ENCODE measurements at regions not wholly inside any gene's neighbourhood (a gene's known extent, or its start where the extent isn't known, plus 50 kb on each side); places are given as distances from the start of the nearest gene placed in this dataset.

DNA sequence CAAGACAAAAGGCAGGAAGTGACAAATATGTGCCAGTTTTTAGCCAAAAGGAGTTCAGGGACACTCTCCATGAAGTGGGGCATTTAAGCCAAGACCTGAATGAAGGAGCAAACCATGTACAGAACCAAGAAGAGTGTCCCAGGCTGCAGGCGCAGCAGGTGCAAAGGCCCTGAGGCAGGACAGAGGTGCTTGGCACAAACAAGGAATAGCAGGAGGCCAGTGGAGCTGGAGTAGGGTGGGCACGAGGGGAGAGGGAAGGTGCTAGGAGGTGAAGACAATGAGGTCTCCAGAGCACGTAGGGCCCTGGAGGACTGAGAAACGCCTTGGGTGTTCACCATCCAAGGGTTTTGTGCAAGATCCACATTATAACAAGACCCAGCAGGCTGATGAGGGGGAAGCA, 474.1 kb downstream of the MN1 start:
- intact Hi-C loops (cut with micrococcal nuclease), result no loop called here
- no peaks in the 10 kb centered on the region for H3K9me3 Mint-ChIP-seq
- H3K27me3 Mint-ChIP-seq, result peaks cover 26% of the 10 kb centered on the region

DNA sequence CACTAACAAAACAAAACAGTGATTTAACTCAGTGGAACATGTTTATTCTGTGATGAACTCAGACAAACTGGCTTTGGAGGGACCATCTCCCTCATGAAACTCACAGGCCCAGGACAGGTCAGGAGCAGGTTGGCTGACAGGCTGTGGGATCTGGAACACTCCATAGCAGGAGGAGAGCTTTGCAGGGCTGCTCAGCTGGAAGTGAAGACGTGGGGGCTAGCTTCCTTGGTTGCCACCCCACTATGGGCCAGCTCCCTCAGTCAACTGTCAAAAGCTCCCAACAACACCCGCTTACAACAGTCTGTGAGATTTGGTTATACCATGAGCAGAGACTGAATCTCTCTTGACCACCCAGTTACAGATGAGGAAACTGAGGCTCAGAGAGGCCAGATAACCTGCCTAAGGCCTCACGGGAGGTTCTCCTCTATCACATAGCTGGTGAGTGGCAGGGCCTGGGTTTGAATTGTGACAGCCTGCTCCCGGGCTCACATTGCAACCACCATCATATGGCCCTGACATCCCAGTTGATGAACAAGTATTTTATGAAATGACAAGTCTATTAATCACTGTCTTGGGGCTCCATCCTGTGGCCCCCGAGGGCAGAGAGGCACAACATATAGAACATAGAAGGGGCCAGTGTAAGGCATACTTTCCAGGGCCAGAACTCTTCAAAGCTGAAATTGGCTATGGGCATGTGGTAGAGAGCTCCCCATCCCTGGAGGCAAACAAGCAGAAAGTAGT, 473.4 kb downstream of the MN1 start:
- intact Hi-C loops (cut with micrococcal nuclease), result no loop called here
- peaks cover 23% of the 10 kb centered on the region for H3K27me3 Mint-ChIP-seq

More for the DNA sequence above, 474.1 kb downstream of the MN1 start:
- Mint-ChIP-seq H3K4me1 (ENCODE audit: low read depth) (peaks cover 10% of the 10 kb centered on the region), H3K27ac (no peak overlapping the region), H3K36me3 (ENCODE audit: low read depth) (no peaks in the 10 kb centered on the region), H3K4me3 (no peak overlapping the region)

DNA sequence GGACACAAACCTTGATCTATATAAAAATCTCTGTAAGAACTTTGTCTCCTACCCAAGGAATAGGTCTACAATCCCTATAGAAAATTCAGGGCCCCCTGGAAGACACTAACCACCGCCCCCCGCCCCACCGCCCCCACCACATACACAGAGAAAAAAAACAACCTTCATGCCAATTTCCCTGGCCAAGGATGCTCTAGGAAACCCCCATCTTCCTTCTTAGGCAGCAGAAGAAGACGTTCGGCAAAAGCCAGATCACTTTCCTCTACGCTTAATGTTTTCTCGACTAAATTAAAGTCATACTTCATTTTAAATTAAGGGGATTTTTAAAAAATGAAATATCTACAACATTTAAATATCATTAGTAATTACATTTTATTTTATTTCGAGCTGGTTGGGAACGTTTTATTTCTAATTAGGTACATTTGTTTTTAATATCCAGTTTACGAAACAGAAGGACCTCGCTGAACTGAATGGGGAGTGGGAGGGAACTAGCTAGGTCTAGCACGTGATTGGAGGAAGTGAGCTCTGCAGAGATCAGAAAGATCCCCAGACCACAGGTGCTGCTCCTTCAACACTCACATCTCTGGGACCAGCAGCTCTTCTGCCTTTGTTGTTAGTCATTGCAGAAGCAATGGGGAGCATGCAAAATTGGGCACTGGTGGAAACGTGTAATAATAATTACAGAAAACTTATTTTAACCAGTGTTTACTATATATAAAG, 472.3 kb downstream of the MN1 start:
- Mint-ChIP-seq H3K27ac (no peak overlapping the region), H3K9me3 (no peaks in the 10 kb centered on the region), H3K4me3 (no peak overlapping the region), H3K36me3 (ENCODE audit: low read depth) (no peaks in the 10 kb centered on the region), H3K4me1 (ENCODE audit: low read depth) (peaks cover 10% of the 10 kb centered on the region), H3K27me3 (peaks cover 13% of the 10 kb centered on the region)
- intact Hi-C loops (cut with micrococcal nuclease), result no loop called here

More for the DNA sequence above, 473.4 kb downstream of the MN1 start:
- no peaks in the 10 kb centered on the region for H3K36me3 Mint-ChIP-seq (ENCODE audit: low read depth)
- peaks cover 10% of the 10 kb centered on the region for H3K4me1 Mint-ChIP-seq (ENCODE audit: low read depth)
- H3K27ac Mint-ChIP-seq, result no peak overlapping the region
- no peak overlapping the region for H3K4me3 Mint-ChIP-seq
- no peaks in the 10 kb centered on the region for H3K9me3 Mint-ChIP-seq

DNA sequence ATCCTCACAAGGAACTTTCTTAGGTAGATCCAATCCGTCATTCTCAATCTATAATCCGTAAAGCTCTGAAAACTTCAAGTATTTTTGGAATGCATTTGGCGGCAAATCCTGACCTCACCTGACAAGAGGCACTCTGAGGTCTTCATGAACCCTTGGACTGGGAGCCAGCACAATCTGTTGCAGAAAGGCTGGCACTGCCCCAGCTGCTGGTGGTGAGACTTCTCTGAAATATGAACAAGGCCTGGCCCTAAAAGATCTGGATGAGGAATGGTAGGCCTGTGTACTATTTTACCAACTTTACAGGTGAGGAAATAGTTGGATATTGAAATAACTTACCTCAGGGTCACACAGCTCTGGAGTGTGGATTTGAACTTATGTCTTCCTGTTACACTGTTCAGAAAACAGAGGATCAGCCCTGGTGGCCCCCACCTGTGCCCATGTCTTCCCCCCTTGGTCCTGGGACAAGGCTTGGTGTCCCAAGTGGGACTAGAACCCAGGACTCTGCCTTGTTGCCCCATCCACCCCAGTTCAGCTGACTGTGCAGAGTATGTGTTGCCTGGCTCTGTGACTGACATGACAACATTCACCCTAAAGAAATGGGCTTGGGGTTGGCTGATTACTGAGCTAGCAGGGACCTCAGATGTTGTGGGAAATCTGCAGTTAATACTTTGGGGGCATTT, 471.4 kb downstream of the MN1 start:
- H3K4me1 Mint-ChIP-seq (ENCODE audit: low read depth), result peaks cover 10% of the 10 kb centered on the region
- no peaks in the 10 kb centered on the region for H3K36me3 Mint-ChIP-seq (ENCODE audit: low read depth)
- H3K9me3 Mint-ChIP-seq, result no peaks in the 10 kb centered on the region
- peaks cover 12% of the 10 kb centered on the region for H3K27me3 Mint-ChIP-seq
- H3K27ac Mint-ChIP-seq, result no peak overlapping the region
- intact Hi-C loops (cut with micrococcal nuclease), result no loop called here
- H3K4me3 Mint-ChIP-seq, result no peak overlapping the region

DNA sequence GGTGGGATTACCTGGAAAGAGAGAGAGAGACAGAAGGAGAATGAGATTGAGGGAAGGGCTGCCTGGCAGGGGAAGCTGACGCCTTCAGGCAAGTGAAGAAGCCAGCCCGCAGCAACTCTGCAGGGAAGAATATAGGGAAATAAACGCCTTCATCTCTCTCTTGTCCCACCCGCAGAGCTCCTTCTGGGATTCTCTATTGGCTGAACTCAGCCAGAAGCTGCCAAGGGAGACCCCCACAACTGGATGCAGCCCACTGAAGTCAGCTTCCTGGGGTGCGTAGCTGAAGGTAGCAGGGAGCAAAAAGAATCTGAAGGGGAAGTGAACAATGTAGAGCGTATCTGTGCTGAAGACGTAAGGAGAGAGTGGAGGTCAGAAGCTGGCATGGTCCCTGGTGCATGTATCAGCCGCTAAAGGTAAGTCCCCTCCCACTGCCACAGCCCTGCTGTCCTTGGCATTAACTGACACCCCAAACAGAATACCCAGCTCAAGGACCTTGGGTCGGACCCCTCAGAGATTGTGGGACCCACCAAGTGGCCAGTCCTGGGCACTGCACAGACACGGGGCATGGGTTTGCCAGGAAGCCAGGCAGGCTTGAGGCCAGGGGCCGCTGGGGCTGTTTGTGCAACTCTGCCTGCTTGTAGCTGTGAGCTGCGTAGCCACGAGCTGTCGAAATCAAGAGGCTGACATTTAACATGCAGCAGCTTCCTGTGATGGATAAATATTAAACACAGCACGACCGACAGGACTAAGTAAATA, 469.9 kb downstream of the MN1 start:
- intact Hi-C loops (cut with micrococcal nuclease), result no loop called here
- Mint-ChIP-seq H3K27me3 (peaks cover 12% of the 10 kb centered on the region), H3K27ac (no peak overlapping the region), H3K4me3 (no peak overlapping the region), H3K4me1 (ENCODE audit: low read depth) (peaks cover 10% of the 10 kb centered on the region), H3K9me3 (no peaks in the 10 kb centered on the region), H3K36me3 (ENCODE audit: low read depth) (no peaks in the 10 kb centered on the region)

DNA sequence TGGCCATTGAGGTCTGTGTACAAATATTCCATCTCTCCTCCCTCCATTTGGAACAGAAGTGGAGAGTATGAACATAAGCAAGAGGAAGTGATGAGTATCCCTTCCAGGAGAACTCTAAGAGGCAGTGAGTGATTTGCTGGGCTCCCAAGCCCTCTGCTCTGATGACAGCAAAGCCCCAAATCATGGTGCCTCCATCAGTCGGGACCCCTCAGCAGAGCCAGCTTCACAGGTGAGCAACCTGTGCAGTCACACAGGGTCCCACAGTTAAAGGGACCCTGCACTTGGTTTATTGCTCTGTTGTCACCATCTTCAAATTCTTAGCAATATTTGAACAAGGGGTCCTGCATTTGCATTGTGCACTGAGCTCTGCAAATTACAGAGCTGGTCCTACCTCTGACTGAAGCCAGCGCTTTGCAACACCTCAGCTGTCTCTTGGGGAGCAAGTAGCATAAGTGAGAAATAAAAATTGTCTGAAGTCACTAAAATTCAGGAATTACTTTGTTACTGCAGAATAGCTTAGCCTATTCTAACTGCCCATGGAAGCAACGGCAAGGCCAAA, 466.4 kb downstream of the MN1 start:
- no peaks in the 10 kb centered on the region for H3K9me3 Mint-ChIP-seq

DNA sequence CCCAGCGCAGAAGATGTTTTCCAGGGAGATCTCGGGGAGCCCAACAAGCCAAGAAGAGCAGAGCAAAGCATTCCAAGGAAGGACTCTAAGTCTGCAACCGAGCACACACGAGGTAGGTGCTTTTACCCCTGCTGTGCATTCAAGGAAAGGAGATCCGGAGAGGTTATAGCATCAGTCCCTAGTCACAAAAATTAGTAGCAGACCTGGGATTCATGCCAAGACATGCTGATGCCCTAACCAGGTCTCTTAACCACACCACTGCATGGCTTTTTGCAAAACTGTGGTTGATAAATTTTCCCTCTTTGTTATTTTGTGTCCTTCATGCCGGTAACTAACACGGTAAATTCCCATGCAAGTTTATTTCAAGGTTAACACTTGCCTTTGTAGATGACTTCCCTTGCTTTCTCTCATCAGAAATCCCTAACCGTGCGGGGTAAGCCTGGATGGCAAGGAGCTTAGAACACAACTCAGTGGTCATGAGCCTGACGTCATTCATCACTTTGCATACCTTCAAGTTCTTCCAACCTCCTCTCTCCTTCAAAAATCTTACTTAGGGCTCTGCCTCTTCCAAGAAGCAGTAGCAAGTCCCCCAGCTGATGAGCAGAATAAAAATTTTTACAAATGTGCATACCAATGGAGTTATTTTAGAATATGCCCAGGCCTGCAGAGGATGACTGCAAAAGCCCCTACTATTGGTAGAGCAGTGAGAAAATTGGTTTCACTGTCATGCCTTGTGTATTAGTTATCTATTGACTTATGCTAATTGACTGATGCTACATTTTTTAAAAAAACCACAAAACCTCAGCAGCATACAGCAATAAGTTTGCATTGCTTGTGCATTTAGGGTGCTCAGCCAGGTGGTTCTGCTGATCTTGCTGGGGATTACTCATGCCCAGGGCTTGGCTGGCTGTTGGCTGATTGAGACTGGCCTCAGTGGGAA, 465.1 kb downstream of the MN1 start:
- Mint-ChIP-seq H3K27ac (no peak overlapping the region), H3K36me3 (ENCODE audit: low read depth) (no peaks in the 10 kb centered on the region), H3K4me1 (ENCODE audit: low read depth) (peaks cover 7% of the 10 kb centered on the region), H3K4me3 (no peak overlapping the region), H3K27me3 (peaks cover 4% of the 10 kb centered on the region), H3K9me3 (no peaks in the 10 kb centered on the region)
- intact Hi-C loops (cut with micrococcal nuclease), result no loop called here

More for the DNA sequence above, 466.4 kb downstream of the MN1 start:
- Mint-ChIP-seq H3K4me3 (no peak overlapping the region), H3K27me3 (peaks cover 7% of the 10 kb centered on the region), H3K4me1 (ENCODE audit: low read depth) (peaks cover 10% of the 10 kb centered on the region), H3K27ac (no peak overlapping the region), H3K36me3 (ENCODE audit: low read depth) (no peaks in the 10 kb centered on the region)
- intact Hi-C loops (cut with micrococcal nuclease), result no loop called here

DNA sequence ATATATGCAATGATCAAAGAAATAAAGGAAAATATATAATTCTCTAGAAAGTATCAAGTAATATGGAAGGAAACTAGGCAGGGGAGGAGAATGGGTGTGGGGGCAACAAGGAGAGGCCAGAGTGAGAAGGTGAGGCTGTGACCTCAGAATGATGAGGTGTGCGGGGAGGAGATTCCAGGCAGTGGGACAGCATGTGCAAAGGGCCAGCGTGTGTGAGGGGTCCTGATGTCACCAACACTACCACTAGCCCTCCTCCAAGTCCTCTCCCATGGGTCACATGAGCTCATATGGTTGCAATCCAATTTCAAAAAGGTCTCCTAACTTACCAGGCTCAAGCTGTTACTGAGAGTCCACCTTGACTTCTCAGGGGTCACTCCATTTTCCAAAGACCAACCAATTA, 463.9 kb downstream of the MN1 start:
- Mint-ChIP-seq H3K27ac (no peak overlapping the region), H3K9me3 (no peaks in the 10 kb centered on the region), H3K27me3 (no peaks in the 10 kb centered on the region), H3K4me1 (ENCODE audit: low read depth) (no peaks in the 10 kb centered on the region), H3K4me3 (no peak overlapping the region), H3K36me3 (ENCODE audit: low read depth) (no peaks in the 10 kb centered on the region)
- intact Hi-C loops (cut with micrococcal nuclease), result no loop called here

DNA sequence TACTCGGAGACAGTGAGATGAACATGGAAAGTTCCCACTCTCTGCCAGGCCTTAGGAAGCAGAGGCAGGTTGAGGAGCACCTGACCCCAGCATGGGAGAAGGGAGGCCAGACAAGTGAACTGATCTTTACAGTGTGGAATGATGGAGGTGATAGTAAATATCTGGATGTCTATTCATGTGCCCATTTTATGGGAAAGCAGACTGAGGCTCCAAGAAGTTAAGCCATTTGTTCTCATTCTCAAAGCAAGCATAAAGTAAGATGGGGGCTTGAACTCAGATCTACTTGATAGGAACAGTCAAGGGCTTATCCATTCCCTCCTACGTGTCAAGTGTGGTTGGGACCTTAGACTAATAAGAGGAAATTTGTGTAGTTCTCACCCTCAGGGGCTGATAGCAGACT, 461.5 kb downstream of the MN1 start:
- Mint-ChIP-seq H3K27ac (no peak overlapping the region), H3K4me3 (no peak overlapping the region), H3K9me3 (no peaks in the 10 kb centered on the region), H3K27me3 (no peaks in the 10 kb centered on the region), H3K4me1 (ENCODE audit: low read depth) (no peaks in the 10 kb centered on the region), H3K36me3 (ENCODE audit: low read depth) (no peaks in the 10 kb centered on the region)
- intact Hi-C loops (cut with micrococcal nuclease), result no loop called here

DNA sequence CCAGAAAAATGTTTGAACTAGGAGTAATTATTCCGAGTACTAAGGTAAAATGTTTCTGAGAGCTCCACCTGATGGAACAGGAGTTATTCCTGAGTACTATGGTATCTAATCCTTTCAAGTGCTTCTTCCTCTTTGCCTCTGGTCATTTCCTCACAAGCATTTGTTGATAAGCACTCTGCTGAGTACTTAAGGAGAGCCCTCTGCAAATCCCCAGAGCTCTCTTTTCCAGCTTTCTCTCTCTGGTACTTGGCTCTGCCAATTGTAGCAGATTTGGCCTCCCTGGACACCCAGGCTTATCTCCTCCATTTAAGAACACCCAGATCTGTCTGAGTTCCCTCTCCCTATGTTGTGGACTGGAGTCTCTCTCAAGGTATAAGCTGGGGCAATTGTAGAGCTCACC, 457.0 kb downstream of the MN1 start:
- Mint-ChIP-seq H3K4me3 (no peak overlapping the region), H3K4me1 (ENCODE audit: low read depth) (no peaks in the 10 kb centered on the region), H3K9me3 (peaks cover 5% of the 10 kb centered on the region), H3K27me3 (peaks cover 2% of the 10 kb centered on the region), H3K36me3 (ENCODE audit: low read depth) (no peaks in the 10 kb centered on the region), H3K27ac (no peak overlapping the region)
- intact Hi-C loops (cut with micrococcal nuclease), result no loop called here

DNA sequence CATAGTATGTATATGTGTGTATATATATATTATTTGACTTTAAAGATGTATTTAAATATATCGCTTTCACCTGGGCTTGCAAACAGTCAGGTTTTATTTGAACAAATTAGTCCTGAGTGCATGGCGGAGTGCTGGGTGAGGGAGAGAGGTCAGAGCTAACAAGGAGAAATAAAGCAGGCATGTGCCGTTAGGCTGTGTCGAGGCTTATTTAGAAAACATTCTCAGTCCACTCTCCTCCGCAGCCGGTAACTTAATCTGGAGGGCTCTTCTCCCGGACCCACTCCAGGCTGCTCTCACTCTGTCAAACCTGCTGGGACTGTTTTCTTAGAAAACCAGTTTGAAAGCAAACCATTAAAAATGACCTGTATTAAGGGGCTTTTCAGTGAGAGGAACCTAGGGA, 455.9 kb downstream of the MN1 start:
- Mint-ChIP-seq H3K4me3 (no peak overlapping the region), H3K27ac (no peak overlapping the region), H3K4me1 (ENCODE audit: low read depth) (no peaks in the 10 kb centered on the region), H3K9me3 (peaks cover 8% of the 10 kb centered on the region), H3K36me3 (ENCODE audit: low read depth) (no peaks in the 10 kb centered on the region), H3K27me3 (peaks cover 2% of the 10 kb centered on the region)
- intact Hi-C loops (cut with micrococcal nuclease), result no loop called here

DNA sequence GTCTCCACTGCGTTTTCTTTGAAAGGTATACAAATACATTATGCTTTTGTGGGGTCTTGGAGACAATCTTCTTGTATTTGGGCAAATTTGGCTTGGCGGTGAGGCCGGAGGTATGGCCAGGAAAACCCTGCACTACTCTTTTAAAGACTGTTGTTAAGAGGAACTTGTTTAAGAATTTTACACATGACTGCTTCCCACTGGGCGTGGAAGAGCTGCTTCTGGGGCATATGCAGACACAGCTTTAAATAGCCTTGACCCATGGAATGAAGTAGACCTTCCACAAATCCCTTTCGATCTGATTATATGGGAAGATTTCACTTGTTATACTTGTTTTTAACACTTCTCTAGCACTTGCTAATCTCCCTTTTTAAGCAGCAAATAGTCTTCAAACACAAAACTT, 453.6 kb downstream of the MN1 start:
- Mint-ChIP-seq H3K27me3 (peaks cover 2% of the 10 kb centered on the region), H3K4me1 (ENCODE audit: low read depth) (no peaks in the 10 kb centered on the region), H3K27ac (no peak overlapping the region), H3K36me3 (ENCODE audit: low read depth) (no peaks in the 10 kb centered on the region), H3K9me3 (peaks cover 8% of the 10 kb centered on the region), H3K4me3 (no peak overlapping the region)
- intact Hi-C loops (cut with micrococcal nuclease), result no loop called here

DNA sequence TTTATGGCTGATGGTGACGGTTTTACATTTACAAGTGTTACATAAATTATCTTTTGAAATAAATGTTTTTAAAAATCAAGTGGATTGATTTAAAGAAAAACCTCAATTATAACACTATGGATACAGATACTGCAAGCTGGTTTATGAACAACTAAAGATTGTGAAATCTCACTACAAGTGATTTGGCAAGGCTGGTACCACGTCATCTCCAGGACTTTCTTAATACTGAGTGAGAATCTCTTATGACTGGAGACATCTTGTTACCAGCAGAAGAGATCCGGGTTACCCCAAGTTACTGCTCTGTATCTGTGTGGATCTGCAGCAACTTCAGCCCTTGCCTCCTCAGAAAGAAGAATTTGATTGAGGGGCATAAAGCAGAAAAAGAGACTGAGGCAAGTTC, 452.9 kb downstream of the MN1 start:
- H3K36me3 Mint-ChIP-seq (ENCODE audit: low read depth), result no peaks in the 10 kb centered on the region
- H3K4me1 Mint-ChIP-seq (ENCODE audit: low read depth), result no peaks in the 10 kb centered on the region
- H3K27ac Mint-ChIP-seq, result no peak overlapping the region
- H3K4me3 Mint-ChIP-seq, result no peak overlapping the region
- peaks cover 2% of the 10 kb centered on the region for H3K27me3 Mint-ChIP-seq
- intact Hi-C loops (cut with micrococcal nuclease), result no loop called here
- peaks cover 8% of the 10 kb centered on the region for H3K9me3 Mint-ChIP-seq

All from dendritic cell treated with granulocyte-macrophage colony-stimulating factor and Interleukin-4, amounts not matched to agents 40 ng/mL and 50 ng/mL, for 4 days (primary cell).